Mesenchymal stem cell (in vitro differentiated cells and primary cell): ENCODE measurements at regions not wholly inside any gene's neighbourhood (a gene's known extent, or its start where the extent isn't known, plus 50 kb on each side); places are given as distances from the start of the nearest gene placed in this dataset.

ENCODE experiments used
- DNase-seq: peaks from one replicate; pipeline ENCODE4 v3.0.0-alpha.2; 2013
- H2AFZ ChIP-seq: one replicate; pipeline ENCODE4 v1.6.1; 2013; ENCODE audit warnings: low read depth, mild to moderate bottlenecking, control low read depth, inconsistent platforms, low read length, moderate library complexity
- H2AK5ac ChIP-seq: 2 replicates; pipeline ENCODE4 v1.6.1; 2013; ENCODE audit warnings: low read length, moderate library complexity, mild to moderate bottlenecking, inconsistent platforms; ENCODE audit not compliant: severe bottlenecking
- H2BK120ac ChIP-seq: one replicate; pipeline ENCODE4 v1.6.1; 2013; ENCODE audit warnings: low read depth, mild to moderate bottlenecking, inconsistent platforms, low read length, moderate library complexity
- H2BK12ac ChIP-seq, 2 experiments: one replicate each; pipeline ENCODE4 v1.6.1; 2013; ENCODE audit warnings: inconsistent platforms in 2 of 2, low read length in 2 of 2, mild to moderate bottlenecking in 2 of 2, moderate library complexity in 2 of 2, control low read depth in 1 of 2
- H2BK15ac ChIP-seq: one replicate; pipeline ENCODE4 v1.6.1; 2013; ENCODE audit warnings: mild to moderate bottlenecking, low read depth, inconsistent platforms; ENCODE audit not compliant: poor library complexity, severe bottlenecking
- H2BK5ac ChIP-seq: 2 replicates; pipeline ENCODE4 v1.6.1; 2013; ENCODE audit warnings: low read depth, mild to moderate bottlenecking, low read length, control low read depth, inconsistent platforms; ENCODE audit not compliant: poor library complexity, severe bottlenecking
- H3K14ac ChIP-seq, 2 experiments: one replicate each; pipeline ENCODE4 v1.6.1; 2013; ENCODE audit warnings: inconsistent platforms in 2 of 2, low read length in 2 of 2, control low read depth in 1 of 2, mild to moderate bottlenecking in 1 of 2, moderate library complexity in 1 of 2
- H3K18ac ChIP-seq, 2 experiments: one replicate each; pipeline ENCODE4 v1.6.1; 2013; ENCODE audit warnings: inconsistent platforms in 2 of 2, low read length in 2 of 2, control low read depth in 1 of 2, low read depth in 1 of 2, mild to moderate bottlenecking in 1 of 2
- H3K23ac ChIP-seq, 2 experiments: one replicate each; pipeline ENCODE4 v1.6.1; 2013; ENCODE audit warnings: inconsistent platforms in 2 of 2, low read length in 2 of 2, mild to moderate bottlenecking in 2 of 2, moderate library complexity in 2 of 2, control low read depth in 1 of 2
- H3K27ac ChIP-seq: 2 replicates; pipeline ENCODE4 v1.5.1; 2013; ENCODE audit warnings: mild to moderate bottlenecking, moderate library complexity, low read length, control low read depth, inconsistent platforms; ENCODE audit not compliant: poor library complexity, severe bottlenecking
- H3K27me3 ChIP-seq, 2 experiments: 2 replicates each; pipeline versions ENCODE4 v1.6.1 to v1.7.0; 2013; ENCODE audit warnings: low read length in 2 of 2, mild to moderate bottlenecking in 2 of 2, moderate library complexity in 2 of 2, control low read depth in 1 of 2, inconsistent platforms in 1 of 2; ENCODE audit not compliant: control insufficient read depth in 1 of 2, insufficient read depth in 1 of 2
- H3K36me3 ChIP-seq, 2 experiments: 2 replicates each; pipeline versions ENCODE4 v1.6.1 to v1.7.0; 2013; ENCODE audit warnings: low read length in 2 of 2, control low read depth in 1 of 2, inconsistent platforms in 1 of 2, low read depth in 1 of 2, mild to moderate bottlenecking in 1 of 2; ENCODE audit not compliant: insufficient read depth in 2 of 2, control insufficient read depth in 1 of 2
- H3K4ac ChIP-seq, 2 experiments: one replicate each; pipeline ENCODE4 v1.6.1; 2013; ENCODE audit warnings: inconsistent platforms in 2 of 2, low read length in 2 of 2, mild to moderate bottlenecking in 2 of 2, moderate library complexity in 2 of 2, control low read depth in 1 of 2, low read depth in 1 of 2
- H3K4me1 ChIP-seq: 2 replicates; pipeline ENCODE4 v1.6.1; 2013; ENCODE audit warnings: low read depth, low read length, control low read depth; ENCODE audit not compliant: control insufficient read depth, insufficient read depth
- H3K4me2 ChIP-seq: 2 replicates; pipeline ENCODE4 v1.6.1; 2013; ENCODE audit warnings: low read length, mild to moderate bottlenecking, inconsistent platforms; ENCODE audit not compliant: poor library complexity, severe bottlenecking
- H3K4me3 ChIP-seq, 2 experiments: 2 replicates each; pipeline versions ENCODE4 v1.5.1 to v1.7.0; 2013; ENCODE audit warnings: low read length in 2 of 2, mild to moderate bottlenecking in 2 of 2, control low read depth in 1 of 2, low read depth in 1 of 2; ENCODE audit not compliant: insufficient read depth in 1 of 2
- H3K79me1 ChIP-seq: replicated peaks from 2 replicates; pipeline ENCODE4 v1.6.1; 2013; ENCODE audit warnings: mild to moderate bottlenecking, control low read depth, low read length, inconsistent platforms; ENCODE audit not compliant: poor library complexity, severe bottlenecking
- H3K9ac ChIP-seq: 2 replicates; pipeline ENCODE4 v1.7.0; 2013; ENCODE audit warnings: mild to moderate bottlenecking, low read length, moderate library complexity
- H3K9me3 ChIP-seq: 2 replicates; pipeline ENCODE4 v1.7.0; 2013; ENCODE audit warnings: mild to moderate bottlenecking, low read length; ENCODE audit not compliant: control insufficient read depth
- H4K8ac ChIP-seq: one replicate; pipeline ENCODE4 v1.6.1; 2013; ENCODE audit warnings: inconsistent platforms, mild to moderate bottlenecking, low read length, moderate library complexity
- H4K91ac ChIP-seq: one replicate; pipeline ENCODE4 v1.6.1; 2013; ENCODE audit warnings: mild to moderate bottlenecking, low read length, inconsistent platforms
- WGBS: methylation state at CpG from one replicate; pipeline ENCODE4 v1.1.7; 2013; ENCODE audit warnings: mixed read lengths; 5-methylcytosine and 5-hydroxymethylcytosine counted together

DNA sequence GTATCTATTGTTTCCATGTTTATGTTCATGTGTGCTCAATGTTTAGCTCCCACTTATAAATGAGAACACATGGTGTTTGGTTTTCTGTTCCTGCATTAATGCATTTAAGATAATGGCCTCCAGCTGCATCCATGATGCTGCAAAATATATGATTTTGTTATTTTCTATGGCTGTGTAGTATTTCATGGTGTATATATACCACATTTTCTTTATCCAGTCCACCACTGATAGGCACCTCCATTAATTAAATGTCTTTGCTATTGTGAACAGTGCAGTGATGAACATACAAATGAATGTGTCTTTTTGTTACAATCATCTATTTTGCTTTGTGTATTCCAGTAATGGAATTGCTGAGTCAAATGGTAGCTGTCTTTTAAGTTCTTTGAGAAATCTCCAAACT lies 329.4 kb upstream of the MAGI2 start:
- no peaks in the 10 kb centered on the region for H3K9me3 ChIP-seq
- no peak overlapping the region for H4K8ac ChIP-seq
- no peak overlapping the region for H2AK5ac ChIP-seq
- no peak overlapping the region for H2BK120ac ChIP-seq
- no peak overlapping the region for H4K91ac ChIP-seq
- H3K79me1 ChIP-seq: no peaks in the 10 kb centered on the region
- DNase-seq: no peak
- no peaks in the 10 kb centered on the region for H3K27me3 ChIP-seq
- no peak overlapping the region for H3K9ac ChIP-seq
- H3K27ac ChIP-seq: no peak overlapping the region
- no peak overlapping the region for H2BK12ac ChIP-seq
- H3K4me1 ChIP-seq: no peaks in the 10 kb centered on the region
- no peak overlapping the region for H3K23ac ChIP-seq
- no peak overlapping the region for H3K4ac ChIP-seq
- H3K4me2 ChIP-seq: no peak overlapping the region
- no peak overlapping the region for H3K18ac ChIP-seq
- no peak overlapping the region for H2BK5ac ChIP-seq
- H3K14ac ChIP-seq: no peak overlapping the region
- no peak overlapping the region for H3K4me3 ChIP-seq
- H3K36me3 ChIP-seq: no peaks in the 10 kb centered on the region
- no peak overlapping the region for H2AFZ ChIP-seq
- H2BK15ac ChIP-seq: no peak overlapping the region

DNA sequence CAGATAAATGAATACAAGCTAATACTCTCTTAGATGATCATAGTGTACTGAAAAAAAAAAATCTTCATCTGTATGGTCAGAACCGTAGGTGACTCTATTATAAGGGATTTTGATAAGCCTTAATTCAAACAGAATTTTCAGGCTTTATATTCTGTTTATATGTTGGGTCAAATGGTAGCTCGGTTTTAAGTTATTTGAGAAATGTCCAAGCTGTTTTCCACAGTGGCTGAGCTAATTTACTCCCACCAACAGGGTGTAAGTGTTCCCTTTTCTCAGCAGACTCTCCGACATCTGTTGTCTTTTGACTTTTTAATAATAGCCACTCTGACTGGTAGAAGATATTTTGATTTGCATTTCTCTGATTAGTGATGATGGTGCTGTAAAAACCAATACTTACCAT lies 328.8 kb upstream of the MAGI2 start:
- Histone ChIP-seq H2AK5ac (no peak overlapping the region), H3K18ac (no peak overlapping the region), H3K36me3 (no peaks in the 10 kb centered on the region), H3K9ac (no peak overlapping the region), H3K4ac (no peak overlapping the region), H3K23ac (no peak overlapping the region), H2BK120ac (no peak overlapping the region), H3K4me2 (no peak overlapping the region), H3K27ac (no peak overlapping the region), H4K8ac (no peak overlapping the region), H2BK15ac (no peak overlapping the region), H3K9me3 (no peaks in the 10 kb centered on the region), H3K4me1 (no peaks in the 10 kb centered on the region), H3K4me3 (no peak overlapping the region), H2AFZ (no peak overlapping the region), H3K14ac (no peak overlapping the region), H4K91ac (no peak overlapping the region), H2BK5ac (no peak overlapping the region), H3K27me3 (no peaks in the 10 kb centered on the region), H2BK12ac (no peak overlapping the region), H3K79me1 (no peaks in the 10 kb centered on the region)
- 20% methylated on average over 1 of the region's 3 CpGs for WGBS
- peak; percentile 33 for DNase-seq

- H4K91ac ChIP-seq: no peak overlapping the region
Observed at GRCh38 chr7:79781716-79782115, 328.2 kb upstream of the MAGI2 start.

DNA sequence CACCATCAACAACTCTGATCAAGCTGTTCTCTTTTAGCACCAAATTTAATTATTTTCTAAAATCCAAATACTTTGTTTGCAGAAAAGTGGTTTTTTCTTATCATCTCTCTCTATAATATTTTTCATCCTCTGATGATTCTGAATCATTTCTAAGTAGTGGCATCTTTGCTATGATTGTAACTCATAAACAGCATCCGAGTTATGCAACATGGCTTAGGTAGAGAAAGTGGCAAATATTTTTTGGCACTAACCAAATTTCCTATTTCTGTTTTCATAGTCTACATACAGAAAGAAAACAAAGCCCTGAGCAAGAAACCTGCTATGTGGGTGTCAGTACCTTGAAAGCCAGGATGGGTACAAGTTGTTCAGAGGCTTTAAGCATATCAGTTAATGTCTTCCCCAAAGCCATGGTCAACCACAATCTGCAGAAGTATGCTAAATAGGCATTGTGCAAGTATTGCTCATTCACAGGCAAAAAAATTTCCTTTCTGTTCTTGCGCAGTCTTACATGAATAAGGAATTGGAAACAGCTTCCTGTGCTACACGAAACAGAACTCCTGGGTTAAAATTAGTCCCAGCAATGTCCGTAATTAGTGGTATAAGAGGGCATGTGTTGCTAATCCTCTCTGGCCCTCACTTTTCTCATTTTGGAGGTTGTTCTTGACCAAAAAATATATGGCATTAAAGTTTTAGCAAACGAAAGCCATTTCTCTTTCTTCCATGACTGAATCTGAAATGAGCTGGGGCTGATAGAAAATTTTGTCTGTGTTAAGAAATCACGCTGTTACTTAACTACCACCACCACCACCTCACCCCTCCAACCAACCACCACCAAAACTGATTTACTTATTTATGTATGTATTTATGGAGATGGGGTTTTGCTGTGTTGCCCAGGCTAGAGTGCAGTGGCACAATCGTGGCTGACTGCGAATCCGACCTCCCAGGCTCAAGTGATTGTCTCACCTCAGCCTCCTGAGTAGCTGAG lies 325.6 kb upstream of the MAGI2 start:
- Histone ChIP-seq H2BK15ac (no peak overlapping the region), H2AK5ac (no peak overlapping the region), H3K36me3 (no peaks in the 10 kb centered on the region), H2AFZ (no peak overlapping the region), H3K4ac (peak overlapping the region in 1 of 2 experiments; percentile 86), H3K27me3 (no peaks in the 10 kb centered on the region), H3K4me2 (no peak overlapping the region), H3K4me1 (no peaks in the 10 kb centered on the region), H3K9me3 (no peaks in the 10 kb centered on the region), H2BK5ac (no peak overlapping the region), H4K91ac (no peak overlapping the region), H2BK12ac (peak overlapping the region; percentile 28 to 71), H3K9ac (no peak overlapping the region), H2BK120ac (peak overlapping the region; percentile 67), H3K23ac (no peak overlapping the region), H3K18ac (peak overlapping the region; percentile 52 to 66), H3K4me3 (no peak overlapping the region), H3K27ac (no peak overlapping the region), H3K79me1 (no peaks in the 10 kb centered on the region), H3K14ac (no peak overlapping the region), H4K8ac (peak overlapping the region; percentile 35)
- WGBS: 64% methylated on average over 6 of the region's 9 CpGs
- peak; percentile 91 for DNase-seq

More at GRCh38 chr7:79781716-79782115, 328.2 kb upstream of the MAGI2 start:
- no peak overlapping the region for H3K27ac ChIP-seq
- no peaks in the 10 kb centered on the region for H3K9me3 ChIP-seq
- no peak overlapping the region for H2BK15ac ChIP-seq
- no peak overlapping the region for H3K4me3 ChIP-seq
- H3K4me2 ChIP-seq: no peak overlapping the region
- H3K18ac ChIP-seq: no peak overlapping the region
- no peaks in the 10 kb centered on the region for H3K79me1 ChIP-seq
- H2BK5ac ChIP-seq: no peak overlapping the region
- H3K9ac ChIP-seq: no peak overlapping the region
- H2AK5ac ChIP-seq: no peak overlapping the region
- H3K27me3 ChIP-seq: no peaks in the 10 kb centered on the region
- no peaks in the 10 kb centered on the region for H3K4me1 ChIP-seq
- 0% methylated on average over 4 of the region's 4 CpGs for WGBS
- H2BK12ac ChIP-seq: no peak overlapping the region
- no peaks in the 10 kb centered on the region for H3K36me3 ChIP-seq
- DNase-seq: peak; percentile 69
- no peak overlapping the region for H3K14ac ChIP-seq
- no peak overlapping the region for H2BK120ac ChIP-seq
- H4K8ac ChIP-seq: no peak overlapping the region
- H3K4ac ChIP-seq: no peak overlapping the region
- H2AFZ ChIP-seq: no peak overlapping the region
- no peak overlapping the region for H3K23ac ChIP-seq
